Medulla oblongata (tissue), 1 donor: ENCODE measurements at regions not wholly inside any gene's neighbourhood (a gene's known extent, or its start where the extent isn't known, plus 50 kb on each side); places are given as distances from the start of the nearest gene placed in this dataset.

ENCODE experiments used
- DNase-seq: peaks from one replicate; pipeline ENCODE4 v3.0.0-alpha.2; 2015; ENCODE audit errors: extremely low spot score

GRCh38 chr2:173647681-173648311 is 293.1 kb downstream of the CDCA7 start:
- DNase-seq: no peak

- no peak for DNase-seq
Observed at GRCh38 chr2:173648816-173649215, 294.1 kb downstream of the CDCA7 start.

- DNase-seq: no peak
Observed at GRCh38 chr2:173649527-173650219, 295.0 kb downstream of the CDCA7 start.

- no peak for DNase-seq
Observed at GRCh38 chr2:173651891-173652290, 297.2 kb downstream of the CDCA7 start.

- DNase-seq: no peak
Observed at GRCh38 chr2:173652311-173652710, 297.6 kb downstream of the CDCA7 start.

GRCh38 chr2:173652767-173653431 is 298.2 kb downstream of the CDCA7 start:
- DNase-seq: no peak

- no peak for DNase-seq
Observed at GRCh38 chr2:173653432-173653805, 298.7 kb downstream of the CDCA7 start.

GRCh38 chr2:173654161-173654895 is 299.7 kb downstream of the CDCA7 start:
- no peak for DNase-seq

GRCh38 chr2:173654896-173655265 is 300.2 kb downstream of the CDCA7 start:
- DNase-seq: no peak

- no peak for DNase-seq
Observed at GRCh38 chr2:173656086-173656485, 301.4 kb downstream of the CDCA7 start.

- no peak for DNase-seq
Observed at GRCh38 chr2:173657996-173658717, 303.5 kb downstream of the CDCA7 start.

- no peak for DNase-seq
Observed at GRCh38 chr2:173658946-173659371, 304.3 kb downstream of the CDCA7 start.

- DNase-seq: no peak
Observed at GRCh38 chr2:173659509-173659908, 304.8 kb downstream of the CDCA7 start.

- DNase-seq: no peak
Observed at GRCh38 chr2:173661586-173661985, 303.6 kb downstream of the SP3 start.

- DNase-seq: no peak
Observed at GRCh38 chr2:173663353-173663752, 301.8 kb downstream of the SP3 start.

GRCh38 chr2:173663835-173664512 is 301.2 kb downstream of the SP3 start:
- DNase-seq: no peak

GRCh38 chr2:173664513-173664910 is 300.7 kb downstream of the SP3 start:
- DNase-seq: no peak

- no peak for DNase-seq
Observed at GRCh38 chr2:173666171-173666888, 298.8 kb downstream of the SP3 start.

- DNase-seq: no peak
Observed at GRCh38 chr2:173667014-173667413, 298.2 kb downstream of the SP3 start.

GRCh38 chr2:173667415-173667814 is 297.8 kb downstream of the SP3 start:
- DNase-seq: no peak
